C4-2B (cell line): ENCODE measurements at regions not wholly inside any gene's neighbourhood (a gene's known extent, or its start where the extent isn't known, plus 50 kb on each side); places are given as distances from the start of the nearest gene placed in this dataset.

Experiments used
- CTCF ChIP-seq: fragments of 450-650 bp; conservative IDR thresholded peaks from 2 replicates; pipeline ENCODE4 v1.5.1; 2017; ENCODE audit warnings: mild to moderate bottlenecking
- ZFX ChIP-seq: fragments of 450-650 bp; IDR thresholded peaks from 2 replicates; pipeline ENCODE4 v1.6.1; 2017

DNA sequence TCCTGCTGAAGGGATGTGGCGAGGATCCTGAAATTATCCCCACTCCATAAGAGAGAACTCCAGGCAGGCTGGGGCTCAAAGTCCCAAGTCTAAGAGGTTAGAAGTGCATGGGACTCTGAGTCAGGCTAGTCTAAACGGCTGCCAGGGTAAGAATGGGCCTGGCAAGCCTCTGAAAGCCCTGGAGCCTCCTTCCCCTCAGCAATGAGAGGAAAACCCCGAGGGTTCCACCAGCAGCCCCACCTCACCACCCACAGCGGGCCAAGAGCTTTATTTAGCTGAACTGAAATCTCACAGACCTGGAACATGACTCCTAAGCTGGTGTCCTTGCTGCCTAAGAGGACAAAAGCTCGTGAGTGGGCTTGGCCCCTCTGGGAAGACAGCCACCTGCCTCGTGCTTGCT is 135.5 kb downstream of the SEC61B start:
- TF ChIP-seq CTCF: no peak
- no peak for TF ChIP-seq ZFX
